ENCODE measurements at regions not wholly inside any gene's neighbourhood (a gene's known extent, or its start where the extent isn't known, plus 50 kb on each side); places are given as distances from the start of the nearest gene placed in this dataset.
"Not testable (repeated sequence)": the region's sequence is repeated elsewhere in the genome, so short reads cannot be mapped to it uniquely, and the experiment has no call there.

GRCh38 chr16:26614237-26614841 is 452.4 kb upstream of the C16orf82 start:
- no peak overlapping the region for H3K4me3 ChIP-seq
- no peak for DNase-seq (ENCODE audit: low spot score in 2 of 2)
- no peaks in the 10 kb centered on the region for H3K27me3 ChIP-seq (ENCODE audit: low read depth)
- in situ Hi-C loops (cut with MboI; ENCODE audit: low sequenced_read_pairs) = no loop called here
- no peaks in the 10 kb centered on the region for H3K4me1 ChIP-seq
- no peaks in the 10 kb centered on the region for H3K36me3 ChIP-seq (replicated peaks)
- no peaks in the 10 kb centered on the region for H3K9me3 ChIP-seq

GRCh38 chr16:26623442-26623841 is 443.3 kb upstream of the C16orf82 start:
- Histone ChIP-seq H3K4me1 (no peaks in the 10 kb centered on the region), H3K36me3 (replicated peaks) (no peaks in the 10 kb centered on the region), H3K27me3 (ENCODE audit: low read depth) (no peaks in the 10 kb centered on the region), H3K9me3 (peaks cover 3% of the 10 kb centered on the region; the same call in 1 of the 2 replicates), H3K4me3 (no peak overlapping the region)
- in situ Hi-C loops (cut with MboI; ENCODE audit: low sequenced_read_pairs) = no loop called here
- no peak for DNase-seq (ENCODE audit: low spot score in 2 of 2)

- Histone ChIP-seq H3K4me3 (no peak overlapping the region), H3K9me3 (peaks cover 3% of the 10 kb centered on the region; the same call in 1 of the 2 replicates), H3K4me1 (no peaks in the 10 kb centered on the region), H3K36me3 (replicated peaks) (no peaks in the 10 kb centered on the region), H3K27me3 (ENCODE audit: low read depth) (no peaks in the 10 kb centered on the region)
- no peak for DNase-seq (ENCODE audit: low spot score in 2 of 2)
- in situ Hi-C loops (cut with MboI; ENCODE audit: low sequenced_read_pairs) = no loop called here
Measured at GRCh38 chr16:26627958-26628357, 438.8 kb upstream of the C16orf82 start.

GRCh38 chr16:26631365-26631764 is 435.4 kb upstream of the C16orf82 start:
- H3K4me3 ChIP-seq; DNase-seq (ENCODE audit: low spot score in 2 of 2); in situ Hi-C loops (cut with MboI; ENCODE audit: low sequenced_read_pairs); H3K27me3 ChIP-seq (ENCODE audit: low read depth); H3K9me3 ChIP-seq; H3K36me3 ChIP-seq (replicated peaks); H3K4me1 ChIP-seq: not testable (repeated sequence)

GRCh38 chr16:26642047-26642664 is 424.6 kb upstream of the C16orf82 start:
- H3K4me1 ChIP-seq = no peaks in the 10 kb centered on the region
- H3K36me3 ChIP-seq (replicated peaks) = no peaks in the 10 kb centered on the region
- in situ Hi-C loops (cut with MboI; ENCODE audit: low sequenced_read_pairs) = no loop called here
- DNase-seq (ENCODE audit: low spot score in 2 of 2) = no peak
- no peak overlapping the region for H3K4me3 ChIP-seq
- no peaks in the 10 kb centered on the region for H3K9me3 ChIP-seq
- no peaks in the 10 kb centered on the region for H3K27me3 ChIP-seq (ENCODE audit: low read depth)

- in situ Hi-C loops (cut with MboI; ENCODE audit: low sequenced_read_pairs) = no loop called here
- H3K4me1 ChIP-seq = no peaks in the 10 kb centered on the region
- H3K4me3 ChIP-seq = no peak overlapping the region
- DNase-seq (ENCODE audit: low spot score in 2 of 2) = no peak
- H3K36me3 ChIP-seq (replicated peaks) = no peaks in the 10 kb centered on the region
- H3K9me3 ChIP-seq = no peaks in the 10 kb centered on the region
- no peaks in the 10 kb centered on the region for H3K27me3 ChIP-seq (ENCODE audit: low read depth)
Measured at GRCh38 chr16:26643519-26643918, 423.2 kb upstream of the C16orf82 start.

- H3K27me3 ChIP-seq (ENCODE audit: low read depth) = no peaks in the 10 kb centered on the region
- H3K9me3 ChIP-seq = no peaks in the 10 kb centered on the region
- in situ Hi-C loops (cut with MboI; ENCODE audit: low sequenced_read_pairs) = no loop called here
- no peak overlapping the region for H3K4me3 ChIP-seq
- no peaks in the 10 kb centered on the region for H3K4me1 ChIP-seq
- no peak for DNase-seq (ENCODE audit: low spot score in 2 of 2)
- no peaks in the 10 kb centered on the region for H3K36me3 ChIP-seq (replicated peaks)
Measured at GRCh38 chr16:26644912-26645543, 421.7 kb upstream of the C16orf82 start.

GRCh38 chr16:26645614-26646013 is 421.1 kb upstream of the C16orf82 start:
- DNase-seq (ENCODE audit: low spot score in 2 of 2) = no peak
- H3K9me3 ChIP-seq = no peaks in the 10 kb centered on the region
- no peak overlapping the region for H3K4me3 ChIP-seq
- in situ Hi-C loops (cut with MboI; ENCODE audit: low sequenced_read_pairs) = no loop called here
- H3K4me1 ChIP-seq = no peaks in the 10 kb centered on the region
- H3K27me3 ChIP-seq (ENCODE audit: low read depth) = no peaks in the 10 kb centered on the region
- H3K36me3 ChIP-seq (replicated peaks) = no peaks in the 10 kb centered on the region

GRCh38 chr16:26647870-26648269 is 418.9 kb upstream of the C16orf82 start:
- no peaks in the 10 kb centered on the region for H3K4me1 ChIP-seq
- no peak overlapping the region for H3K4me3 ChIP-seq
- no peak for DNase-seq (ENCODE audit: low spot score in 2 of 2)
- H3K27me3 ChIP-seq (ENCODE audit: low read depth) = no peaks in the 10 kb centered on the region
- no peaks in the 10 kb centered on the region for H3K36me3 ChIP-seq (replicated peaks)
- no peaks in the 10 kb centered on the region for H3K9me3 ChIP-seq
- in situ Hi-C loops (cut with MboI; ENCODE audit: low sequenced_read_pairs) = no loop called here

- H3K27me3 ChIP-seq (ENCODE audit: low read depth) = no peaks in the 10 kb centered on the region
- no peak overlapping the region for H3K4me3 ChIP-seq
- in situ Hi-C loops (cut with MboI; ENCODE audit: low sequenced_read_pairs) = no loop called here
- no peak for DNase-seq (ENCODE audit: low spot score in 2 of 2)
- no peaks in the 10 kb centered on the region for H3K4me1 ChIP-seq
- H3K9me3 ChIP-seq = no peaks in the 10 kb centered on the region
- H3K36me3 ChIP-seq (replicated peaks) = no peaks in the 10 kb centered on the region
Measured at GRCh38 chr16:26648851-26649250, 417.9 kb upstream of the C16orf82 start.

GRCh38 chr16:26649381-26650045 is 417.2 kb upstream of the C16orf82 start:
- H3K36me3 ChIP-seq (replicated peaks) = no peaks in the 10 kb centered on the region
- H3K9me3 ChIP-seq = no peaks in the 10 kb centered on the region
- no peak overlapping the region for H3K4me3 ChIP-seq
- no peaks in the 10 kb centered on the region for H3K4me1 ChIP-seq
- no peaks in the 10 kb centered on the region for H3K27me3 ChIP-seq (ENCODE audit: low read depth)
- DNase-seq (ENCODE audit: low spot score in 2 of 2) = no peak
- in situ Hi-C loops (cut with MboI; ENCODE audit: low sequenced_read_pairs) = no loop called here

GRCh38 chr16:26651464-26651863 is 415.3 kb upstream of the C16orf82 start:
- DNase-seq (ENCODE audit: low spot score in 2 of 2) = no peak

GRCh38 chr16:26651884-26652283 is 414.8 kb upstream of the C16orf82 start:
- H3K4me1 ChIP-seq = no peaks in the 10 kb centered on the region
- in situ Hi-C loops (cut with MboI; ENCODE audit: low sequenced_read_pairs) = no loop called here
- no peaks in the 10 kb centered on the region for H3K36me3 ChIP-seq (replicated peaks)
- DNase-seq (ENCODE audit: low spot score in 2 of 2) = no peak
- no peaks in the 10 kb centered on the region for H3K9me3 ChIP-seq
- H3K4me3 ChIP-seq = no peak overlapping the region
- H3K27me3 ChIP-seq (ENCODE audit: low read depth) = no peaks in the 10 kb centered on the region

More at GRCh38 chr16:26651464-26651863, 415.3 kb upstream of the C16orf82 start:
- no peak overlapping the region for H3K4me3 ChIP-seq
- in situ Hi-C loops (cut with MboI; ENCODE audit: low sequenced_read_pairs) = no loop called here
- H3K27me3 ChIP-seq (ENCODE audit: low read depth) = no peaks in the 10 kb centered on the region
- H3K4me1 ChIP-seq = no peaks in the 10 kb centered on the region
- H3K9me3 ChIP-seq = no peaks in the 10 kb centered on the region
- H3K36me3 ChIP-seq (replicated peaks) = no peaks in the 10 kb centered on the region

GRCh38 chr16:26658486-26658885 is 408.2 kb upstream of the C16orf82 start:
- in situ Hi-C loops (cut with MboI; ENCODE audit: low sequenced_read_pairs) = no loop called here
- no peak for DNase-seq (ENCODE audit: low spot score in 2 of 2)
- H3K9me3 ChIP-seq = no peaks in the 10 kb centered on the region
- no peaks in the 10 kb centered on the region for H3K27me3 ChIP-seq (ENCODE audit: low read depth)
- no peak overlapping the region for H3K4me3 ChIP-seq
- no peaks in the 10 kb centered on the region for H3K4me1 ChIP-seq
- no peaks in the 10 kb centered on the region for H3K36me3 ChIP-seq (replicated peaks)
